ENCODE measurements at regions not wholly inside any gene's neighbourhood (a gene's known extent, or its start where the extent isn't known, plus 50 kb on each side); places are given as distances from the start of the nearest gene placed in this dataset.

DNA sequence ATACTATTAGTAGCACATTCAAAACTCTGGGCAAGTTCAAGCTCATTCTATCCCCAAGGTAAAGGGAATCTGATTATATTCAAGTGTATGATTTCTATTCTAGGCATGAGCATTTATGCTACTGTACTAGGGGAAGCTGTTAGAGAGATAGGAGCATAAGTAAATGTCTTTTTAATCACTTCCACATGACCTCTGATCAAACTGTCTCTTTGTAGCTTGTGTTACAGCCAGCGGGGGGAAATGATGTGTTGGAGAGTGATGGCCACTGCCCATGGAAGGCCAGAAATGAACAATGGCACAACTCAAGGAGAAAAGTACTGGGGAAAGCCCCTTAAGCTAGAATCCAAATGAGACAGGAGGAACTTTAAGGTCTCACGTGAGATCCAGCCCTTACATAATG, 894.9 kb upstream of the CDH2 start:
- POLR2A ChIA-PET (ENCODE audit: partially characterized antibody), result no interaction called here

More for the DNA sequence above, 894.9 kb upstream of the CDH2 start:
- H3K9me3 ChIP-seq (ENCODE audit: insufficient read depth in 2 of 2, low read depth in 1 of 2, low read length in 1 of 2), result no peaks in the 10 kb centered on the region
- H2AFZ ChIP-seq (ENCODE audit: low read length), result peak overlapping the region; percentile 61; the same call in 1 of the 2 replicates
- H3K4me1 ChIP-seq (replicated peaks in 1 of 4; ENCODE audit: control insufficient read depth in 3 of 4, insufficient read depth in 4 of 4, low read length in 3 of 4), result no peaks in the 10 kb centered on the region
- H2BK120ac ChIP-seq (replicated peaks; ENCODE audit: low read depth, low read length), result no peak overlapping the region
- CTCF ChIA-PET (ENCODE audit: partially characterized antibody), result interaction anchor here (0.6 kb wide), 1 partner anchor 388 kb away, joined by 3 read pairs; no protein-coding TSS in a partner anchor
- no peak overlapping the region for H4K5ac ChIP-seq (ENCODE audit: insufficient read length, low read depth, low read length)
- no peaks in the 10 kb centered on the region for H3K79me1 ChIP-seq (ENCODE audit: low read depth, low read length)
- DNase-seq (ENCODE audit: low read depth in 1 of 2, low spot score in 2 of 2) (no peak), FAIRE-seq (no peak)
- no peak overlapping the region for H2BK20ac ChIP-seq (ENCODE audit: low read length)
- WGBS, 2 experiments (ENCODE audit: extremely low coverage in 1 of 2, insufficient coverage in 1 of 2, insufficient read length in 1 of 2, insufficient replicate concordance in 2 of 2, low coverage in 1 of 2, low lambda C conversion rate in 2 of 2, missing lambda C conversion rate in 1 of 2), result 93% methylated on average over 2 of the region's 2 CpGs; no CpG with 5 or more reads in 1 of the 2 experiments
- no peak overlapping the region for H3K23ac ChIP-seq (ENCODE audit: insufficient read length)
- no peak overlapping the region for H2BK12ac ChIP-seq (ENCODE audit: low read depth, low read length)
- no peaks in the 10 kb centered on the region for H4K20me1 ChIP-seq (replicated peaks in 1 of 2; ENCODE audit: control insufficient read depth in 1 of 2, insufficient read depth in 2 of 2, low read length in 2 of 2)
- no peak overlapping the region for H2AK5ac ChIP-seq (ENCODE audit: low read depth, low read length)
- H3K4ac ChIP-seq (replicated peaks; ENCODE audit: insufficient read length, low read depth, low read length), result no peak overlapping the region
- H3K4me3 ChIP-seq (ENCODE audit: extremely low read depth in 1 of 4, insufficient read depth in 2 of 4, low read depth in 3 of 4, low read length in 4 of 4), result no peak overlapping the region
- TF ChIP-seq HDAC6 (IDR thresholded peaks at IDR 0.05; ENCODE audit: low read depth, low read length), result no peak
- TF ChIP-seq SP1 (IDR thresholded peaks at IDR 0.05; ENCODE audit: low read depth, low read length), result no peak
- no peak for TF ChIP-seq SP2 (IDR thresholded peaks at IDR 0.05; ENCODE audit: low read length)
- TF ChIP-seq BACH1 (IDR thresholded peaks at IDR 0.05; ENCODE audit: low read length), result no peak
- no peak overlapping the region for H2BK5ac ChIP-seq (ENCODE audit: low read depth, low read length)
- no peak overlapping the region for H3K4me2 ChIP-seq (ENCODE audit: insufficient read depth in 1 of 2, low read depth in 2 of 2, low read length in 2 of 2)
- no peak overlapping the region for H3K14ac ChIP-seq (ENCODE audit: insufficient read length)
- H3K27ac ChIP-seq (ENCODE audit: low read depth, low read length), result no peak overlapping the region
- no peaks in the 10 kb centered on the region for H3K79me2 ChIP-seq (ENCODE audit: control insufficient read depth in 1 of 2, insufficient read depth in 2 of 2, low read length in 2 of 2)
- H4K91ac ChIP-seq (replicated peaks; ENCODE audit: insufficient read length, low read length), result no peak overlapping the region
- H3K18ac ChIP-seq (ENCODE audit: extremely low read depth, low read length), result no peak overlapping the region
- no peak overlapping the region for H2BK15ac ChIP-seq (ENCODE audit: low read length)
- H3K9ac ChIP-seq (replicated peaks in 1 of 4; ENCODE audit: extremely low read depth in 1 of 4, low read depth in 3 of 4, low read length in 3 of 4), result no peak overlapping the region
- no peaks in the 10 kb centered on the region for H3K36me3 ChIP-seq (ENCODE audit: control insufficient read depth in 2 of 4, insufficient read depth in 4 of 4, low read length in 3 of 4)
- no peaks in the 10 kb centered on the region for H3K23me2 ChIP-seq (ENCODE audit: low read depth, low read length)
- H4K8ac ChIP-seq (ENCODE audit: extremely low read depth, insufficient read depth, low read length), result no peak overlapping the region
- H3K56ac ChIP-seq (replicated peaks; ENCODE audit: insufficient read length, low read depth, low read length), result no peak overlapping the region
- no peaks in the 10 kb centered on the region for H3K27me3 ChIP-seq (replicated peaks in 1 of 4; ENCODE audit: control insufficient read depth in 3 of 4, extremely low read depth in 1 of 4, insufficient read depth in 3 of 4, low read length in 3 of 4)
